HL-60 (cell line): ENCODE measurements at regions not wholly inside any gene's neighbourhood (a gene's known extent, or its start where the extent isn't known, plus 50 kb on each side); places are given as distances from the start of the nearest gene placed in this dataset.

Source experiments
- CTCF ChIP-seq: IDR thresholded peaks from one replicate; pipeline ENCODE4 v1.5.1; 2011; ENCODE audit warnings: low read length, control low read depth, inconsistent platforms; ENCODE audit not compliant: insufficient read depth
- POLR2AphosphoS5 ChIP-seq: IDR thresholded peaks from 2 replicates; pipeline ENCODE4 v1.6.1; 2012; ENCODE audit warnings: low read depth
- REST ChIP-seq: IDR thresholded peaks from 2 replicates; pipeline ENCODE4 v1.6.1; 2012; ENCODE audit warnings: low read depth; ENCODE audit not compliant: insufficient replicate concordance
- SPI1 ChIP-seq: IDR thresholded peaks from 2 replicates; pipeline ENCODE4 v1.6.1; 2012; ENCODE audit warnings: low read depth, mild to moderate bottlenecking, borderline replicate concordance

GRCh38 chr11:122468965-122469364 is 186.6 kb upstream of the UBASH3B start:
- TF ChIP-seq CTCF (no peak), POLR2AphosphoS5 (no peak), SPI1 (no peak), REST (no peak)
